ENCODE measurements at regions not wholly inside any gene's neighbourhood (a gene's known extent, or its start where the extent isn't known, plus 50 kb on each side); places are given as distances from the start of the nearest gene placed in this dataset.

DNA sequence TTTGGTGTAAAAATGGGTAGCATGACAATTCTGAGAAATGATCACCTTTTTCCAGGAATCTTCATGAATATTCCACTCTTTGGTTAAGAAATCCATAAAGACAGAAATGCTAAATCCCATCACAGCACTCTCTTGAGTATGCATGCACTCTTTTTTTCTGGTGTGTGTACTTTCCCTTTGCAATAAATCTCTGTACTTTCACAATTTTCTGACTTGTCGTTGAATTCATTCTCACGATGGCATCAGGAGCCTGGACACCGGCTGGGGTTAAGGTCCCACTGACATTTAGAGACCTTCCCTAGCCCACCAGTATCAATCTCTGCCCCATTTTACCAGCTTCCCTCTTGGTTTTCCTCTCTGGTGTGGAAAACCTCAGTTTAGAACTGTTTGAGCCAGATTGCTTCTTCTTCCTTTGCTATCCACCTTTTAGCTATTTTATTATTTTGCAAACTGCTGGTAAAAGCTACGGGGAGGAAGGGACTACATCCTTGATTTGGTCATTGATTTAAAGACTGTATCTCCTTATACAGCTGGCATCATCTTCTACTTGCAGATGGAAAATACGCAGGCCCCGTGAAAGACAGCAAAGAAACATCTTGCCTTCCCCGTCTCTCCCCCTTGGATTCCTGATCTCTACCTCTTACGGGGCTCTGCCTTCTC lies 59.9 kb upstream of the ZFR start:
- H3K4me1 ChIP-seq: peaks cover 15 to 43% (median 30%) of the 10 kb centered on the region in 3 donors
- 30 to 53% methylated on average over 8 of the region's 8 CpGs for WGBS, 2 donors
- no peaks in the 10 kb centered on the region for H3K36me3 ChIP-seq
- DNase-seq: no peak
- no peaks in the 10 kb centered on the region for H3K9me3 ChIP-seq
- TF ChIP-seq POLR2A (IDR thresholded peaks at IDR 0.05): no peak
- TF ChIP-seq, protein P1, sequence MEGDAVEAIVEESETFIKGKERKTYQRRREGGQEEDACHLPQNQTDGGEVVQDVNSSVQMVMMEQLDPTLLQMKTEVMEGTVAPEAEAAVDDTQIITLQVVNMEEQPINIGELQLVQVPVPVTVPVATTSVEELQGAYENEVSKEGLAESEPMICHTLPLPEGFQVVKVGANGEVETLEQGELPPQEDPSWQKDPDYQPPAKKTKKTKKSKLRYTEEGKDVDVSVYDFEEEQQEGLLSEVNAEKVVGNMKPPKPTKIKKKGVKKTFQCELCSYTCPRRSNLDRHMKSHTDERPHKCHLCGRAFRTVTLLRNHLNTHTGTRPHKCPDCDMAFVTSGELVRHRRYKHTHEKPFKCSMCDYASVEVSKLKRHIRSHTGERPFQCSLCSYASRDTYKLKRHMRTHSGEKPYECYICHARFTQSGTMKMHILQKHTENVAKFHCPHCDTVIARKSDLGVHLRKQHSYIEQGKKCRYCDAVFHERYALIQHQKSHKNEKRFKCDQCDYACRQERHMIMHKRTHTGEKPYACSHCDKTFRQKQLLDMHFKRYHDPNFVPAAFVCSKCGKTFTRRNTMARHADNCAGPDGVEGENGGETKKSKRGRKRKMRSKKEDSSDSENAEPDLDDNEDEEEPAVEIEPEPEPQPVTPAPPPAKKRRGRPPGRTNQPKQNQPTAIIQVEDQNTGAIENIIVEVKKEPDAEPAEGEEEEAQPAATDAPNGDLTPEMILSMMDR (IDR thresholded peaks at IDR 0.05): no peak
- peak overlapping the region in 1 of 4 donors; percentile 1 for H3K4me3 ChIP-seq
- intact Hi-C loops (cut with DNase I): no loop called here
- H3K27ac ChIP-seq: peak overlapping the region in 3 of 4 donors; percentile 9 to 74 (median 73)
- peaks cover 0 to 16% (median 0%) of the 10 kb centered on the region in 4 donors for H3K27me3 ChIP-seq

DNA sequence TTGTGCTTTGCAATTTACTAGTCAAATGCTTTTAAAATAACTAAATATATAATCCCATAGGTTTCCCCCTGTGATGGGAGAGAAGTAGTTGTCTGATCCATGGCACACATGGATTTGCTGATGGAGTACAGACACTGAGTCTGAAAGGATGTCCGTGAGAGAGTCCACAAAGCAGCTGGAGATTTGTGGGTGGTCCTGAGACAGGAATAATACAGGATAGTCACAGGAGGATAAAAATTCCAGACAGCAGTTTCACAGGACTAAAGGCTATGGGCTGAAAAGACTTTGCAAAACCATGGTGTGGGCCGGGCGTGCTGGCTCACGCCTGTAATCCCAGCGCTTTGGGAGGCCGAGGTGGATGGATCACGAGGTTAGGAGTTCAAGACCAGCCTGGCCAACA lies 58.7 kb upstream of the ZFR start:
- Histone ChIP-seq H3K4me1 (peaks cover 15 to 43% (median 30%) of the 10 kb centered on the region in 3 donors), H3K27ac (no peak overlapping the region), H3K4me3 (no peak overlapping the region), H3K36me3 (no peaks in the 10 kb centered on the region), H3K9me3 (no peaks in the 10 kb centered on the region), H3K27me3 (peaks cover 0 to 16% (median 0%) of the 10 kb centered on the region in 4 donors)
- DNase-seq: no peak
- TF ChIP-seq POLR2A (IDR thresholded peaks at IDR 0.05): no peak
- TF ChIP-seq, protein P1 (IDR thresholded peaks at IDR 0.05): no peak
- 79 to 86% methylated on average over 7 of the region's 7 CpGs for WGBS, 2 donors
- intact Hi-C loops (cut with DNase I): no loop called here

DNA sequence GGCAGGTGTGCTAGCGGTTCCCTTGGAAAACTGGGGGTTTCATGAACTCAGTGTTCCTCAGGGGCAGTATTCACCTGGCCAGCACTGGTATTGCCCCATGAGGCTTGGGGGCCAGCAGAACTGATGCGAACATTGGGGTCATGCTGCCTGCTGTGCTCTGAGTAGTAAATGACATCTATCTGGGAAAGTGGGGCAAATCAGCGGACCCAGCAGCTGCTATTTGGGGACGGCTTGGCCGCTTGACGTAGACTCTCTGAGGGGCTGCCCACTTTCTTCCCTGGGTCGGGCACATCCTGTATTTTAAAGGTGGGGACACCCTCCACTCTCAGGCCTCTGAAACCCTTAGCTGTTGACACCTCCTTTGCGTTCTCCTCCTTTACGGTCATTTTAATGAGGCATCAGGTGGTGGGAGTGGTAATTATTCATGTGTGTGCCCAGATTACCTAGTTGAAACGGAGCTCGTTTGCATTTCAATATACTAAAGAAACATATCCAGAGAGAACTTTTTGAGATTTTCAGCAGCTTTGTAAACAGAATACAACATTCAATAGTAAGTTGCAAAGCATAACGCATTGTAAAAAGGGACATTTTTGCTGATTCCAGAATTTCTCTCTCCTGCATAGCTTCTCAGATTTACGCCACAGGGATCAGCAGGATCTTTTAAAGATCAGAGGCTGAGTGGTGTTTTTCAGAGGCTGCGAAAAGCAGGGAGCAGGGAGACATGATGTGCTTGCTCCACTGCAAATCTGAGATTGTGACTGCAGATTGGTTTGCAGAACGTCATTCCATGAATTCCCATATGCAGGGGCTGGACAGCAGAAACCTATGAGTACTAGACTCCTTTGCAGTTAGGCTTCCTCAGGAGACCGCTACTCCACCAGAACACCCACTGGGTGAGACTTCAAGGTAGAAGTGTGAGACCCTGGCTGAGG lies 56.8 kb upstream of the ZFR start:
- no peak overlapping the region for H3K4me3 ChIP-seq
- H3K9me3 ChIP-seq: no peaks in the 10 kb centered on the region
- intact Hi-C loops (cut with DNase I): no loop called here
- H3K27ac ChIP-seq: no peak overlapping the region
- 92% methylated on average over 14 to 16 of the region's 16 CpGs for WGBS, 2 donors
- H3K4me1 ChIP-seq: peaks cover 5 to 23% (median 18%) of the 10 kb centered on the region in 3 donors
- no peak for DNase-seq
- H3K27me3 ChIP-seq: peaks cover 0 to 16% (median 0%) of the 10 kb centered on the region in 4 donors
- no peaks in the 10 kb centered on the region for H3K36me3 ChIP-seq
- TF ChIP-seq, protein P1 (IDR thresholded peaks at IDR 0.05): no peak
- no peak for TF ChIP-seq POLR2A (IDR thresholded peaks at IDR 0.05)

DNA sequence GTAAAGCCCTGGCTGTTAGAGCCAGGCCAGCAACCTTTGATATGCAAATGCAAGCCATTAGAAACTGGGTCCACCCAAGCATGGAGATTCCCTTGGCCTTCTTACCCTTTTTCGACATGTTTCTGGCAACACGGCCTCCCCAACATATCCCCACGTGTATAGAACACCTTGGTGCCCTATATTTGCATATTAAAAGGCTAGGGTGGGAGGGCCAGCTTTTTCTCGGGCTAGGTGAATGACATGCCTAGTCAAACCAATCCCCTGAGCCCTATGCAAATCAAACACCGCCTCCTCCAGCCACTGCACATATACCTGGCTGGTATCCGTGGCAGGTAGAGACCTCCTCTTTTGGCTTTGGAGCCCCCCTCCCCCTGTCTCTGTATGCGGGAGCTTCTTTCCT lies 55.6 kb upstream of the ZFR start:
- intact Hi-C loops (cut with DNase I): no loop called here

More for the DNA sequence above, 55.6 kb upstream of the ZFR start:
- TF ChIP-seq POLR2A (IDR thresholded peaks at IDR 0.05): no peak
- TF ChIP-seq, protein P1 (IDR thresholded peaks at IDR 0.05): no peak
- Histone ChIP-seq H3K9me3 (no peaks in the 10 kb centered on the region), H3K27ac (no peak overlapping the region), H3K36me3 (no peaks in the 10 kb centered on the region), H3K27me3 (peaks cover 0 to 10% (median 0%) of the 10 kb centered on the region in 4 donors), H3K4me3 (no peak overlapping the region), H3K4me1 (peaks cover 0 to 12% (median 8%) of the 10 kb centered on the region in 3 donors)
- 54 to 65% methylated on average over 7 of the region's 7 CpGs for WGBS, 2 donors
- no peak for DNase-seq

Data from esophagus squamous epithelium (tissue), 5 donors.